Liver (tissue), 8 donors: ENCODE measurements at regions not wholly inside any gene's neighbourhood (a gene's known extent, or its start where the extent isn't known, plus 50 kb on each side); places are given as distances from the start of the nearest gene placed in this dataset.
"Not testable (repeated sequence)": the region's sequence is repeated elsewhere in the genome, so short reads cannot be mapped to it uniquely, and the experiment has no call there.

Experiments used
- DNase-seq: peaks from one replicate; pipeline ENCODE4 v3.0.0-alpha.2; 2017; ENCODE audit warnings: low spot score
- H3K27ac ChIP-seq, 2 donors: one replicate each; pipeline ENCODE4 v1.7.0; 2013; ENCODE audit warnings: inconsistent platforms in 2 of 2, low read length in 2 of 2, control low read depth in 1 of 2, low read depth in 1 of 2, mild to moderate bottlenecking in 1 of 2
- H3K27me3 ChIP-seq, 4 donors: one replicate each; pipeline versions ENCODE4 v1.6.1 to v1.7.0; 2013; ENCODE audit warnings: low read length in 3 of 4, inconsistent platforms in 1 of 4, mild to moderate bottlenecking in 1 of 4, moderate library complexity in 1 of 4; ENCODE audit not compliant: control insufficient read depth in 4 of 4, insufficient read depth in 4 of 4
- H3K36me3 ChIP-seq, 4 donors: one replicate each; pipeline versions ENCODE4 v1.6.1 to v1.7.0; 2013; ENCODE audit warnings: low read length in 3 of 4, mild to moderate bottlenecking in 3 of 4, low read depth in 1 of 4, moderate library complexity in 1 of 4; ENCODE audit not compliant: control insufficient read depth in 4 of 4, insufficient read depth in 3 of 4
- H3K4me1 ChIP-seq, 4 donors: one replicate each; pipeline versions ENCODE4 v1.6.1 to v1.7.0; 2013; ENCODE audit warnings: low read length in 3 of 4, mild to moderate bottlenecking in 3 of 4, moderate library complexity in 1 of 4; ENCODE audit not compliant: control insufficient read depth in 4 of 4, insufficient read depth in 4 of 4
- H3K4me3 ChIP-seq, 3 donors: one replicate each; pipeline versions ENCODE4 v1.6.1 to v1.7.0; 2013; ENCODE audit warnings: low read length in 3 of 3, control low read depth in 1 of 3, low read depth in 1 of 3, mild to moderate bottlenecking in 1 of 3
- H3K9ac ChIP-seq, 2 donors: one replicate each; pipeline ENCODE4 v1.7.0; 2013; ENCODE audit warnings: low read length in 2 of 2, mild to moderate bottlenecking in 2 of 2, moderate library complexity in 2 of 2, control low read depth in 1 of 2, low read depth in 1 of 2
- H3K9me3 ChIP-seq, 4 donors: one replicate each; pipeline versions ENCODE4 v1.6.1 to v1.7.0; 2013; ENCODE audit warnings: low read length in 3 of 4; ENCODE audit not compliant: control insufficient read depth in 4 of 4
- EGR1 ChIP-seq, 2 donors: IDR thresholded peaks; 2 replicates each; pipeline ENCODE4 v1.6.1; 2016 to 2018; ENCODE audit warnings: antibody characterized with exemption in 2 of 2, low read depth in 2 of 2
- FOXA1 ChIP-seq: IDR thresholded peaks from 2 replicates; pipeline ENCODE4 v1.6.1; 2016; ENCODE audit warnings: antibody characterized with exemption
- FOXA2 ChIP-seq: IDR thresholded peaks from 2 replicates; pipeline ENCODE4 v1.6.1; 2016; ENCODE audit warnings: antibody characterized with exemption
- GABPA ChIP-seq, 2 donors: IDR thresholded peaks in 1 of 2; conservative IDR thresholded peaks in 1 of 2; 2 replicates each; pipeline ENCODE4 v1.6.1; 2016; ENCODE audit warnings: antibody characterized with exemption in 2 of 2, mild to moderate bottlenecking in 1 of 2, moderate library complexity in 1 of 2
- HNF4A ChIP-seq, 2 donors: conservative IDR thresholded peaks; 2 replicates each; pipeline ENCODE4 v1.6.1; 2016; ENCODE audit warnings: antibody characterized with exemption in 2 of 2, mild to moderate bottlenecking in 2 of 2
- HNF4G ChIP-seq: IDR thresholded peaks from 2 replicates; pipeline ENCODE4 v1.6.1; 2016; ENCODE audit warnings: antibody characterized with exemption
- JUND ChIP-seq, 2 donors: IDR thresholded peaks; 2 replicates each; pipeline ENCODE4 v1.6.1; 2016; ENCODE audit warnings: antibody characterized with exemption in 2 of 2
- NR2F2 ChIP-seq: IDR thresholded peaks from 2 replicates; pipeline ENCODE4 v1.6.1; 2016; ENCODE audit warnings: antibody characterized with exemption
- RAD21 ChIP-seq, 2 donors: IDR thresholded peaks; 2 replicates each; pipeline ENCODE4 v1.6.1; 2016; ENCODE audit warnings: antibody characterized with exemption in 2 of 2, mild to moderate bottlenecking in 2 of 2
- RXRA ChIP-seq, 2 donors: IDR thresholded peaks; 2 replicates each; pipeline ENCODE4 v1.6.1; 2017 to 2018; ENCODE audit warnings: antibody characterized with exemption in 2 of 2, mild to moderate bottlenecking in 1 of 2
- TAF1 ChIP-seq: conservative IDR thresholded peaks from 2 replicates; pipeline ENCODE4 v1.6.1; 2016; ENCODE audit warnings: antibody characterized with exemption, mild to moderate bottlenecking
- WGBS: extraction: QIAGEN DNeasy Blood & Tissue Kit; methylation state at CpG from one replicate; pipeline ENCODE4 v1.1.7; 2013; 5-methylcytosine and 5-hydroxymethylcytosine counted together
- TF ChIP-seq, protein P1 (sequence below): IDR thresholded peaks from 2 replicates; pipeline ENCODE4 v1.6.1; 2016; ENCODE audit warnings: antibody characterized with exemption, mild to moderate bottlenecking
- TF ChIP-seq, protein P2 (sequence below): IDR thresholded peaks from 2 replicates; pipeline ENCODE4 v1.6.1; 2016; ENCODE audit warnings: antibody characterized with exemption
- TF ChIP-seq, protein P3 (sequence below): IDR thresholded peaks from 2 replicates; pipeline ENCODE4 v1.6.1; 2016; ENCODE audit warnings: antibody characterized with exemption
- TF ChIP-seq, protein P4 (sequence below): IDR thresholded peaks from 2 replicates; pipeline ENCODE4 v1.6.1; 2016; ENCODE audit warnings: antibody characterized with exemption
- TF ChIP-seq, protein P5 (sequence below): fragments of 150-350 bp; IDR thresholded peaks from 2 replicates; pipeline ENCODE4 v1.5.1; 2017; ENCODE audit warnings: improper control_type of control experiment, low read depth, low read length; ENCODE audit not compliant: missing input control
- donor health status: healthy.
- donor health status: healthy.
- donor health status: healthy.
- donor health status: healthy.
- donor health status: healthy.

DNA sequence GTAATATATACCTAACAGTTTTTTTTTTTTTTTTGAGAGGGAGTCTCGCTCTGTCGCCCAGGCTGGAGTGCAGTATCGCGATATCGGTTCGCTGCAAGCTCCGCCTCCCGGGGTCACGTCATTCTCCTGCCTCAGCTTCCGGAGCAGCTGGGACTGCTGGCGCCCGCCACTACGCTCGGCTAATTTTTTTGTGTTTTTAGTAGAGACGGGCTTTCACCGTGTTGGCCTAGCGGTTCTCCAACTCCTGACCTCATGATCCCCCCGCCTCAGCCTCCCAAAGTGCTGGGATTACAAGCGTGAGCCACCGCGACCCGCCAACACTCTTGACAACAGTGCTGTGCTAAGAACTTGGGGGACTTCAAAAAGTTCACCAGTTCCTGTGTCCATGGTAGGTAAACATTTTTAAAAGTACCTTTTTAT lies 63.5 kb downstream of the FOXG1 start:
- H3K9me3 ChIP-seq = no peaks in the 10 kb centered on the region
- no peaks in the 10 kb centered on the region for H3K4me1 ChIP-seq
- no peak overlapping the region for H3K27ac ChIP-seq
- WGBS = 90% methylated on average over 22 of the region's 22 CpGs
- H3K36me3 ChIP-seq = no peaks in the 10 kb centered on the region
- no peak overlapping the region for H3K9ac ChIP-seq
- H3K4me3 ChIP-seq = no peak overlapping the region
- peaks cover 0 to 3% (median 0%) of the 10 kb centered on the region in 4 donors for H3K27me3 ChIP-seq
- DNase-seq = no peak
- TF ChIP-seq RAD21 (IDR thresholded peaks at IDR 0.05) (no peak), EGR1 (IDR thresholded peaks at IDR 0.05; ENCODE audit: low read depth in 2 of 2) (no peak), HNF4A (conservative IDR thresholded peaks at IDR 0.05) (no peak), FOXA1 (no peak), NR2F2 (no peak), FOXA2 (no peak)
- TF ChIP-seq, protein P1, sequence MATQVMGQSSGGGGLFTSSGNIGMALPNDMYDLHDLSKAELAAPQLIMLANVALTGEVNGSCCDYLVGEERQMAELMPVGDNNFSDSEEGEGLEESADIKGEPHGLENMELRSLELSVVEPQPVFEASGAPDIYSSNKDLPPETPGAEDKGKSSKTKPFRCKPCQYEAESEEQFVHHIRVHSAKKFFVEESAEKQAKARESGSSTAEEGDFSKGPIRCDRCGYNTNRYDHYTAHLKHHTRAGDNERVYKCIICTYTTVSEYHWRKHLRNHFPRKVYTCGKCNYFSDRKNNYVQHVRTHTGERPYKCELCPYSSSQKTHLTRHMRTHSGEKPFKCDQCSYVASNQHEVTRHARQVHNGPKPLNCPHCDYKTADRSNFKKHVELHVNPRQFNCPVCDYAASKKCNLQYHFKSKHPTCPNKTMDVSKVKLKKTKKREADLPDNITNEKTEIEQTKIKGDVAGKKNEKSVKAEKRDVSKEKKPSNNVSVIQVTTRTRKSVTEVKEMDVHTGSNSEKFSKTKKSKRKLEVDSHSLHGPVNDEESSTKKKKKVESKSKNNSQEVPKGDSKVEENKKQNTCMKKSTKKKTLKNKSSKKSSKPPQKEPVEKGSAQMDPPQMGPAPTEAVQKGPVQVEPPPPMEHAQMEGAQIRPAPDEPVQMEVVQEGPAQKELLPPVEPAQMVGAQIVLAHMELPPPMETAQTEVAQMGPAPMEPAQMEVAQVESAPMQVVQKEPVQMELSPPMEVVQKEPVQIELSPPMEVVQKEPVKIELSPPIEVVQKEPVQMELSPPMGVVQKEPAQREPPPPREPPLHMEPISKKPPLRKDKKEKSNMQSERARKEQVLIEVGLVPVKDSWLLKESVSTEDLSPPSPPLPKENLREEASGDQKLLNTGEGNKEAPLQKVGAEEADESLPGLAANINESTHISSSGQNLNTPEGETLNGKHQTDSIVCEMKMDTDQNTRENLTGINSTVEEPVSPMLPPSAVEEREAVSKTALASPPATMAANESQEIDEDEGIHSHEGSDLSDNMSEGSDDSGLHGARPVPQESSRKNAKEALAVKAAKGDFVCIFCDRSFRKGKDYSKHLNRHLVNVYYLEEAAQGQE = no peak
- TF ChIP-seq, protein P2, sequence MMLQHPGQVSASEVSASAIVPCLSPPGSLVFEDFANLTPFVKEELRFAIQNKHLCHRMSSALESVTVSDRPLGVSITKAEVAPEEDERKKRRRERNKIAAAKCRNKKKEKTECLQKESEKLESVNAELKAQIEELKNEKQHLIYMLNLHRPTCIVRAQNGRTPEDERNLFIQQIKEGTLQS = no peak
- TF ChIP-seq, protein P3, sequence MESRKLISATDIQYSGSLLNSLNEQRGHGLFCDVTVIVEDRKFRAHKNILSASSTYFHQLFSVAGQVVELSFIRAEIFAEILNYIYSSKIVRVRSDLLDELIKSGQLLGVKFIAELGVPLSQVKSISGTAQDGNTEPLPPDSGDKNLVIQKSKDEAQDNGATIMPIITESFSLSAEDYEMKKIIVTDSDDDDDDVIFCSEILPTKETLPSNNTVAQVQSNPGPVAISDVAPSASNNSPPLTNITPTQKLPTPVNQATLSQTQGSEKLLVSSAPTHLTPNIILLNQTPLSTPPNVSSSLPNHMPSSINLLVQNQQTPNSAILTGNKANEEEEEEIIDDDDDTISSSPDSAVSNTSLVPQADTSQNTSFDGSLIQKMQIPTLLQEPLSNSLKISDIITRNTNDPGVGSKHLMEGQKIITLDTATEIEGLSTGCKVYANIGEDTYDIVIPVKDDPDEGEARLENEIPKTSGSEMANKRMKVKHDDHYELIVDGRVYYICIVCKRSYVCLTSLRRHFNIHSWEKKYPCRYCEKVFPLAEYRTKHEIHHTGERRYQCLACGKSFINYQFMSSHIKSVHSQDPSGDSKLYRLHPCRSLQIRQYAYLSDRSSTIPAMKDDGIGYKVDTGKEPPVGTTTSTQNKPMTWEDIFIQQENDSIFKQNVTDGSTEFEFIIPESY = no peak

DNA sequence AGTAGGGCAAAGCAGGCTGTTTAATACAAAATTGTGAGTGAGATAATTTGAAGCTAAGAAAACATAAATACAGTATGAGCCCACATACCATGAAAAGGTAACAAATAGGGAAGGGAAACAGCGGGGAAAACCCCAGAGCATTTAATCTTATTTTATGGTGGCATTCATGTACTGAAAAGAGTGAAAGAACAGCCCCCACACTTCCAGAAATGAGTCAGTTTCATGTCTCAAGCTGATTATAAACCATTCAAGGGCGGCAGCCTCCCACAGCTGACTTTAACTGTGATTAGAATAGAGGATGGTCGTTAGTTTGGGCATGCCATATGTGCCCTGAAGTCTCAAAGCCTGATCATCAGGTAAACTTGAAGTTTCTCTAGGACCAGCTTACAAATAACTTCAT lies 64.5 kb downstream of the FOXG1 start:
- WGBS = 50% methylated on average over 3 of the region's 3 CpGs
- H3K27me3 ChIP-seq = peaks cover 0 to 3% (median 0%) of the 10 kb centered on the region in 4 donors

DNA sequence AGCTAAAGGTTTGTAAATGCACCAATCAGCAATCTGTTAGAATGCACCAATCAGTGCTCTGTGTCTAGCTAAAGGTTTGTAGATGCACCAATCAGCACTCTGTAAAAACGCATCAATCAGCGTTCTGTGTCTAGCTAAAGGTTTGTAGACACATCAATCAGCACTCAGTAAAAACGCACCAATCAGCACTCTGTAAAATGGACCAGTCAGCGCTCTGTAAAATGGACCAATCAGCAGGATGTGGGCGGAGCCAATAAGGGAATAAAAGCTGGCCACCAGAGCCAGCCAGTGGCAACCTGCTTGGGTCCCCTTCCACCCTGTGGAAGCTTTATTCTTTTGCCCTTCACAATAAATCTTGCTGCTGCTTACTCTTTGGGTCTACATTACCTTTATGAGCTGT lies 76.0 kb downstream of the FOXG1 start:
- not testable (repeated sequence) for DNase-seq, H3K27ac ChIP-seq, H3K9me3 ChIP-seq, H3K9ac ChIP-seq, H3K36me3 ChIP-seq, H3K4me3 ChIP-seq, H3K4me1 ChIP-seq, H3K27me3 ChIP-seq
- 75% methylated on average over 5 of the region's 5 CpGs for WGBS

More for the DNA sequence above, 64.5 kb downstream of the FOXG1 start:
- Histone ChIP-seq H3K9ac (no peak overlapping the region), H3K4me3 (no peak overlapping the region), H3K27ac (no peak overlapping the region), H3K36me3 (no peaks in the 10 kb centered on the region), H3K9me3 (no peaks in the 10 kb centered on the region), H3K4me1 (no peaks in the 10 kb centered on the region)
- TF ChIP-seq HNF4G = no peak
- TF ChIP-seq, protein P2 = no peak
- TF ChIP-seq, protein P4, sequence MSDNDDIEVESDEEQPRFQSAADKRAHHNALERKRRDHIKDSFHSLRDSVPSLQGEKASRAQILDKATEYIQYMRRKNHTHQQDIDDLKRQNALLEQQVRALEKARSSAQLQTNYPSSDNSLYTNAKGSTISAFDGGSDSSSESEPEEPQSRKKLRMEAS = no peak
- no peak for TF ChIP-seq TAF1
- no peak for TF ChIP-seq EGR1 (IDR thresholded peaks at IDR 0.05; ENCODE audit: low read depth in 2 of 2)
- TF ChIP-seq GABPA (IDR thresholded peaks at IDR 0.05 in 1 of 2, conservative IDR thresholded peaks at IDR 0.05 in 1 of 2) = no peak
- TF ChIP-seq HNF4A (conservative IDR thresholded peaks at IDR 0.05) = no peak
- TF ChIP-seq RXRA (IDR thresholded peaks at IDR 0.05) = no peak
- no peak for TF ChIP-seq RAD21 (IDR thresholded peaks at IDR 0.05)
- no peak for TF ChIP-seq JUND (IDR thresholded peaks at IDR 0.05)
- TF ChIP-seq, protein P3 = no peak
- TF ChIP-seq, protein P5, sequence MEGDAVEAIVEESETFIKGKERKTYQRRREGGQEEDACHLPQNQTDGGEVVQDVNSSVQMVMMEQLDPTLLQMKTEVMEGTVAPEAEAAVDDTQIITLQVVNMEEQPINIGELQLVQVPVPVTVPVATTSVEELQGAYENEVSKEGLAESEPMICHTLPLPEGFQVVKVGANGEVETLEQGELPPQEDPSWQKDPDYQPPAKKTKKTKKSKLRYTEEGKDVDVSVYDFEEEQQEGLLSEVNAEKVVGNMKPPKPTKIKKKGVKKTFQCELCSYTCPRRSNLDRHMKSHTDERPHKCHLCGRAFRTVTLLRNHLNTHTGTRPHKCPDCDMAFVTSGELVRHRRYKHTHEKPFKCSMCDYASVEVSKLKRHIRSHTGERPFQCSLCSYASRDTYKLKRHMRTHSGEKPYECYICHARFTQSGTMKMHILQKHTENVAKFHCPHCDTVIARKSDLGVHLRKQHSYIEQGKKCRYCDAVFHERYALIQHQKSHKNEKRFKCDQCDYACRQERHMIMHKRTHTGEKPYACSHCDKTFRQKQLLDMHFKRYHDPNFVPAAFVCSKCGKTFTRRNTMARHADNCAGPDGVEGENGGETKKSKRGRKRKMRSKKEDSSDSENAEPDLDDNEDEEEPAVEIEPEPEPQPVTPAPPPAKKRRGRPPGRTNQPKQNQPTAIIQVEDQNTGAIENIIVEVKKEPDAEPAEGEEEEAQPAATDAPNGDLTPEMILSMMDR = no peak
- TF ChIP-seq FOXA1 = no peak
- no peak for DNase-seq
